GM18511 (cell line): ENCODE measurements at regions not wholly inside any gene's neighbourhood (a gene's known extent, or its start where the extent isn't known, plus 50 kb on each side); places are given as distances from the start of the nearest gene placed in this dataset.
"Not testable (repeated sequence)": the region's sequence is repeated elsewhere in the genome, so short reads cannot be mapped to it uniquely, and the experiment has no call there.

ENCODE experiments used
- ATAC-seq: cut with Tn5 transposase; IDR thresholded peaks from one replicate; pipeline ENCODE4 v1.9.1; 2021; ENCODE audit warnings: mild to moderate bottlenecking, moderate library complexity; ENCODE audit not compliant: unreplicated experiment

- no peak for ATAC-seq
Observed at GRCh38 chr9:129547063-129547462, 73.8 kb downstream of the C9orf50 start.

DNA sequence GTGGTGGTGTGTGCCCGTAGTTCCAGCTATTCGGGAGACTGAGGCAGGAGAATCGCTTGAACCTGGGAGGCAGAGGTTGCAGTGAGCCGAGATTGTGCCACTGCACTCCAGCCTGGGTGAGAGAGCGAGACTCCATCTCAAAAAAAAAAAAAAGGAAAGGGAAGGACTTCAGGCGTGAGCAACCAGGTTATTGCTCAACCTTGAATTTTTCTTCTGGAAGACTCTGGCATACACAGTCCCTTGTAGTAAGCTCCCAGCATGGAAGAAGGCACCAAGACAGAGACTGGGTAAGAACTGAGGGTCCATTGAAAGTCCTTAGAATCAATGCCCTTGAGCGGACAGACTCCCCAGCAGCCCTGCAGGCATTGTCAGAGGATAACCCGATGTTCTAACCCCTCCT is 75.0 kb downstream of the C9orf50 start:
- ATAC-seq = not testable (repeated sequence)

DNA sequence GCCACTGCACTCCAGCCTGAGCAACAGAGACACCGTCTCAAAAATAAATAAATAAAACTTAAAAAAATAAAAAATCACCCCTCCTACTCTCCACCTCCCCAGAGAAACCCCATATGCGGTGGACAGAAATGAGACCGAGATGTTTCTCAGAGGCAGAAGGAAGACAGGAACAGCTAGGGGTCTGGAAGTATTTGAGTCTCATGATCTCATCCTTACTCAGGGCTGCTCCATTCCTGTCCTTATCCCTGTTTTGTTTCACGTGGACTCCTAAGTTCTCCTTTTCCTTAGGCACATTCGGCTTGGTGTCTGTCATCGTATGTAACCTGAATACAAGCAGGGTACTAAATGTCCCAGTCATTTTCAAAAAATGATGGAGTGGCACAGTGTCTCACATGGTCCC is 76.1 kb downstream of the C9orf50 start:
- ATAC-seq = no peak

GRCh38 chr9:129542741-129543140 is 78.2 kb downstream of the C9orf50 start:
- no peak for ATAC-seq

DNA sequence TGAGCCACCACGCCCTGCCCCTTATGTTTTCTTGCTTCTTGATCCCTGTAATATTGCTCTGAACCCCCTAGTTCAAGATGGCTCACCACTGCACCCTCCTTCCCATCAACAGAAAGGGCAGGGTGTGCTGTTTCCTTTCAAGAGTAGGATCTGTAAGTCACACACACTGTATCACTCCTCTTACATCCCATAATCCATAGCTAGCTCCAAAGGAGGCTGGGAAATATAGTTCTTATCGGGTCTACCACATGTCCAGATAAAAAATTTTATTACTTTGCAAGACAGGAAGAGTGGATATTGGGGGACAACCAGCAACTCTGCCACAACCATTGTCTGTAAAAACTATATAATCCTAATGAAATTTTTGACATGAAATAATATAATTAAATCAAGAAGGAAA is 79.6 kb downstream of the C9orf50 start:
- ATAC-seq = no peak

DNA sequence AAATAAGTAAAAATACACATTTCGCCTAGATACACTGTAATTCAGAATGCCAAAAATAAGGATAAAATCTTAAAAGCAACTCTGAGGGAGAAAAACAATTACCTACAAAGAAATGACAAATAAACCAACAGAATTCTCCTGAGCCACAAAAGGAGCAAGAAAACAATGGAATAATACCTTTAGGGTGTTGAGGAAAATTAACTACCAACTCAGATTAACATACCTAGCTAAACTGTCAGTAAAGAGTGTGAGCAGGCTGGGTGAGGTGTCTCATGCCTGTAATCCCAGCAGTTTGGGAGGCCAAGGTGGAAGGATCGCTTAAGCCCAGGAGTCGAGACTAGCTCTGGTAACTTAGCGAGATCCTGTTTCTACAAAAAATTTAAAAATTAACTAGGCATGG is 81.5 kb downstream of the C9orf50 start:
- no peak for ATAC-seq

GRCh38 chr9:129531860-129532402 is 89.0 kb downstream of the C9orf50 start:
- not testable (repeated sequence) for ATAC-seq

GRCh38 chr9:129527955-129528354 is 92.9 kb downstream of the C9orf50 start:
- not testable (repeated sequence) for ATAC-seq

GRCh38 chr9:129525656-129526196 is 95.2 kb downstream of the C9orf50 start:
- no peak for ATAC-seq

GRCh38 chr9:129524582-129525270 is 96.2 kb downstream of the C9orf50 start:
- ATAC-seq = no peak

DNA sequence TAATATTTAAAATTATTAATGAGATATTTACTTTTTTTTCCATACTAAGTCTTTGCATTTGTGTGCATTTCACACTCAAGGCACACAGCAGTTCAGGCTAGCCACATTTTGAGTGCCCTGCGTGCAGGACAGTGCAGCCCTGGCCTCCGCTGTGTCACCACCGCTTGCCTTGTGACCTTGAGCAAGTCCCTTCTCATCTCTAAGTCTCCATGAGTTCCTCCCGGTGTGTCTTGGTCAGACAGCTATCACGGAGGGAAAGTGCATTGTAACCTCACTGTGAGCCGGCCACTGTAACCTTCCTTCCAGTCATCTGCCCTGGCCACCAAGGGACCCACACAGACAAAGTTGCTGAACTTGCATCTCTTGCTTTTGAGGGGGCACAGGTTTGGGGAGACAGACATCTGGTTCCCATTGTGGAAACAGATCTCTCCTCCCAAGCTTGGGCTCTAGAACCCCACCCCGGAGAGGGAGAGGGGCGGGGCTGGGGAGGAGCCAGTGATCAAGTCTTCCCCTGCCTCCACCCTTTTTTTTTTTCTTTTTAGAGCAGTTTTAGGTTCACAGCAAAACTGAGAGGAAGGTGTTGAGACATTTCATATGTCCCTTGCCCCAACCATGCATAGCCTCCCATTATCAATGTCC is 96.8 kb downstream of the C9orf50 start:
- no peak for ATAC-seq

DNA sequence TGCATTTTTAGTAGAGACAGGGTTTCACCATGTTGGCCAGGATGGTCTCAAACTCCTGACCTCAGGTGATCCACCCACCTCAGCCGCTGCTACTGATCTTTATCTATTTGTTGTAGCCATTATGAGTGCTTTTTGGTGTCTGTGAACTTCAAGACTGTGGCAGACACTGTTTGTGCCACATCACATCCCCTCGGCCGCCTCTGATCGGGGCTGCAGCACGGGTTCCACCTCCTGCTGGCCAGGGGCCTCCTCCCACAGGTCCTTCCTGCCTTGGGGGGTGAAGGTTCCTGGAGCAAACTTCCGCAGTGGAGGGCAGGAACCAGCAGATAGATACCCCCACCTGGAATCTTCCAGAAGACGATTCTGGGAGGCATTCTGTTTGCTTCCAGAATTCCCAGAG is 98.5 kb downstream of the C9orf50 start:
- ATAC-seq = no peak

DNA sequence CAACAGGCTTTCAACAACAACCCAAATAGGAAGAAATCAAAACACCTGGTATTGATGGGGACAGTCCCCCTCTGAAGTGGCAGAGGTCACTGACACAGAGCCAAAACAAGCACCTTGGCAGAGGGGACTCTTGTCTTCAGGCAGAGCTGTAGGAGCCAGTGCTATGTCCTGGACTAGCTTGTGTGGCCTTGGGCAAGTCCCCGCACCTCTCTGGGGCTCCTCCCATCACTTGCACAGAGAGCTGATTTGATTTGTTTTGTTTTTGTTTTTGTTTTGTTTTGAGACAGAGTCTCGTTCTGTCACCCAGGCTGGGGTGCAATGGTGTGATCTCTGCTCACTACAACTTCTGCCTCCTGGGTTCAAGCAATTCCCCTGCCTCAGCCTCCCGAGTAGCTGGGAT is 100.8 kb downstream of the C9orf50 start:
- no peak for ATAC-seq

GRCh38 chr9:129518074-129518473 is 102.8 kb downstream of the C9orf50 start:
- ATAC-seq = no peak

DNA sequence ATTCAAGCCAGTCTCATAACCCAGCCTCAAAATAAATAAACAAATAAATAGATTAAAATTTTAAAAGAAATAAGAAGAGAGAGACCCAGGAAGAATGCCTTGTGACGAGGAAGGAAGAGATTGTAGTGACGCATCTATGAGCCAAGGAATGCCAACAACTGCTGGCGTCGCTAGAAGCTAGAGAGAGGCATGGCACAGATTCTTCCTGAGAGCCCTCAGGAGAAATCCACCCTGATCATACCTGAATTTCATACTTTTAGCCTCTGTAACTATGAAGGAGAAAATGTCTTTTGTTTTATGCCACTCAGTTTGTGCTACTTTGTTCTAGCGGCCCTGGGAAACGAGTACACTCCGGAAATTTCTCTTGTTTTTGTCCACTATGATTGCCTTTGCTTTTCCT is 103.9 kb downstream of the C9orf50 start:
- ATAC-seq = no peak

GRCh38 chr9:129514891-129515290 is 106.0 kb downstream of the C9orf50 start:
- no peak for ATAC-seq

DNA sequence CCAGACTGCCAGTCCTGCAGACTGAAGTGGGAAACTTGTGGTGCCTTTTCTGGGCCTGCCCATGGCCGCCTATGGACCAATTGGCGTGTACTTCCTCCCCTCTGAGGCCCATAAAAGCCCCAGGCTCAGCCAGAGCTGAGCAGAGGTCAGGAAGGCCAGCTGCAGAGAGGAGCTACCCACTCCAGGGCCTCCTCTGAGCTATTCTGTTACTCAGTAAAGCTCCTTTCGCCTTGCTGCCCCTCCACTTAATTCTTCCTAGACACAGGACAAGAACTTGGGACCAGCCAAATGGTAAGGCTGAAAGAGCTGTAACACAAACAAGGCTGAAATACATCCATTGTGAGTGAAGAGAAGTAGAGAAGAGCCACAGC is 106.4 kb downstream of the C9orf50 start:
- ATAC-seq = no peak

GRCh38 chr9:129513856-129514496 is 106.9 kb downstream of the C9orf50 start:
- ATAC-seq = no peak

DNA sequence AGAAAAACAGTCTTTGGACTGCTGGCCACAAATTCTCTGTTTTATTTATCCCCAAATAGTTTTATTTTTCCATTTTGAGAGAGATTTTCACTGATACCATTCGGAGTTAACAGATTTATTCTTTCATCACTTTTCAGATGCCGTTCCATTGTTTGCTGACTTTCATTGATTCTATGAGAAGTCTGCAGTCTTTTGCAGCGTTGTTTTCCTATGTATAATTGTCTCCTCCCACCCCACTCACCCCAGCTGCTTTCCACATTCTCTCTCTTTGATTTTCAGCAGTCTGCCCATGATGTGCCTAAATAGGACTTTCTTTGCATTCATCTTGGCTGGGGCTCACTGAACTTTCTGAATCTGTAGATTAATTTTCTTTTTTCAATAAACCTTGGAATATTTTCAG is 107.6 kb downstream of the C9orf50 start:
- no peak for ATAC-seq

- ATAC-seq = no peak
Observed at GRCh38 chr9:129511285-129511900, 109.5 kb downstream of the C9orf50 start.

- ATAC-seq = no peak
Observed at GRCh38 chr9:129509533-129509928, 111.4 kb downstream of the C9orf50 start.
